ENCODE measurements at regions not wholly inside any gene's neighbourhood (a gene's known extent, or its start where the extent isn't known, plus 50 kb on each side); places are given as distances from the start of the nearest gene placed in this dataset.
"Not testable (repeated sequence)": the region's sequence is repeated elsewhere in the genome, so short reads cannot be mapped to it uniquely, and the experiment has no call there.

GRCh38 chr7:115289971-115290370 lies 368.1 kb downstream of the MDFIC start:
- DNase-seq (ENCODE audit: low spot score, unreplicated experiment), result no peak
- Mint-ChIP-seq H3K27me3 (no peaks in the 10 kb centered on the region), H3K9me3 (ENCODE audit: low read depth) (no peaks in the 10 kb centered on the region), H3K27ac (no peak overlapping the region), H3K4me1 (ENCODE audit: low read depth) (no peaks in the 10 kb centered on the region), H3K36me3 (ENCODE audit: insufficient read depth) (no peaks in the 10 kb centered on the region), H3K4me3 (ENCODE audit: low read depth) (no peak overlapping the region)
- TF ChIP-seq, protein P1, sequence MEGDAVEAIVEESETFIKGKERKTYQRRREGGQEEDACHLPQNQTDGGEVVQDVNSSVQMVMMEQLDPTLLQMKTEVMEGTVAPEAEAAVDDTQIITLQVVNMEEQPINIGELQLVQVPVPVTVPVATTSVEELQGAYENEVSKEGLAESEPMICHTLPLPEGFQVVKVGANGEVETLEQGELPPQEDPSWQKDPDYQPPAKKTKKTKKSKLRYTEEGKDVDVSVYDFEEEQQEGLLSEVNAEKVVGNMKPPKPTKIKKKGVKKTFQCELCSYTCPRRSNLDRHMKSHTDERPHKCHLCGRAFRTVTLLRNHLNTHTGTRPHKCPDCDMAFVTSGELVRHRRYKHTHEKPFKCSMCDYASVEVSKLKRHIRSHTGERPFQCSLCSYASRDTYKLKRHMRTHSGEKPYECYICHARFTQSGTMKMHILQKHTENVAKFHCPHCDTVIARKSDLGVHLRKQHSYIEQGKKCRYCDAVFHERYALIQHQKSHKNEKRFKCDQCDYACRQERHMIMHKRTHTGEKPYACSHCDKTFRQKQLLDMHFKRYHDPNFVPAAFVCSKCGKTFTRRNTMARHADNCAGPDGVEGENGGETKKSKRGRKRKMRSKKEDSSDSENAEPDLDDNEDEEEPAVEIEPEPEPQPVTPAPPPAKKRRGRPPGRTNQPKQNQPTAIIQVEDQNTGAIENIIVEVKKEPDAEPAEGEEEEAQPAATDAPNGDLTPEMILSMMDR (IDR thresholded peaks at IDR 0.05; ENCODE audit: unreplicated experiment), result no peak

DNA sequence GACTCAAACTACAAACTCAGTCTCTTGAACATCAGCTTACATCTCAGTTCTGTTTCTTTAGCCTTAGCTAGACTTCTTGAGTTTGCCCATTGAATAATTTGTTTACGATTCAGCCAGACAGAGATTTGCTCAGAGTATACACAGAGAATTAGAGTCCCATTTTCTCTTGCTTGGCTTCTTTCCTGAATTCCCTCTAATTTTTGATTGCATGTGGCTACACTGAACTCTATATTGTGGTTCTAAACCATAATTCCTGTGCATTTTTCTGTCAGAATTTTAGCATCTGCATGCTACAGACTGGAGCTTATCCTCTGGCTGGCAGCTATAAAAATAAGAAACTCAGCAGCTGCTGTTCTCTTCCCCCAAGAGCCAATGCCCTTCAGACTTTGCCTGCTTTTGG lies 354.9 kb downstream of the MDFIC start:
- Mint-ChIP-seq H3K27ac (no peak overlapping the region), H3K27me3 (no peaks in the 10 kb centered on the region), H3K4me3 (ENCODE audit: low read depth) (no peak overlapping the region), H3K4me1 (ENCODE audit: low read depth) (no peaks in the 10 kb centered on the region), H3K9me3 (ENCODE audit: low read depth) (peaks cover 4% of the 10 kb centered on the region), H3K36me3 (ENCODE audit: insufficient read depth) (no peaks in the 10 kb centered on the region)
- no peak for DNase-seq (ENCODE audit: low spot score, unreplicated experiment)
- TF ChIP-seq, protein P1 (IDR thresholded peaks at IDR 0.05; ENCODE audit: unreplicated experiment), result no peak

- H3K27me3 Mint-ChIP-seq; H3K27ac Mint-ChIP-seq; H3K4me1 Mint-ChIP-seq (ENCODE audit: low read depth); H3K4me3 Mint-ChIP-seq (ENCODE audit: low read depth); H3K9me3 Mint-ChIP-seq (ENCODE audit: low read depth); DNase-seq (ENCODE audit: low spot score, unreplicated experiment); H3K36me3 Mint-ChIP-seq (ENCODE audit: insufficient read depth): not testable (repeated sequence)
These were observed 352.0 kb downstream of the MDFIC start for GRCh38 chr7:115273855-115274254.

DNA sequence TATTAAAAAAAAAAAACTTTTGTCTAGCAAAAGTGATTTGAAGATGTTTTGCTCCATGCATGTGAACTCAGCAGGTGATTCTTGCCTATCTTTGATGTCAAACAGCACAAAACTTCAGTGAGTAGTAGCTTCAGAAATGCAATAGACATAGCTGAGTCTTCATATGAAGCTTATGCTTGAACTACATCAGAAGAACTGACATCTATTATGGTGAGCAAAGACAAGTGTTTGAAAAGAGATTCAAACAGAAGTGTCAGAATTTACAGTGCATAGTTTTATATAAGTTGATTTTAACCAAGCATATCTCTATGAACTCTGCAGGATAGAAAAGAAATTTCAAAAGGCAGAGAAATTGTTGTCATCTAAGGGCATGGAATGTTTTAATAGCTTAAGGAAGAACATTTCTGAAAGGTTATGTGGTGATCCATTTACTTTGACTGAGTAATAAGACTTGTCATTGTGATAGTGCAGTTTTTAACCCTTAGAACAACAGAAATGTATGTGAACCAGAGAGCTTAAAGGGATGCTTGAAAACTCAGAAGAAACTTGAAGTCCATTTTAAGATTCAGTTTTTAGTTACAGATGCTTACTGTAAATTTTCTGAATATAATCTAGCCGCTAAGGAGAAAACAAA lies 351.4 kb downstream of the MDFIC start:
- TF ChIP-seq, protein P1 (IDR thresholded peaks at IDR 0.05; ENCODE audit: unreplicated experiment), result no peak
- no peaks in the 10 kb centered on the region for H3K4me1 Mint-ChIP-seq (ENCODE audit: low read depth)
- no peak overlapping the region for H3K4me3 Mint-ChIP-seq (ENCODE audit: low read depth)
- no peaks in the 10 kb centered on the region for H3K36me3 Mint-ChIP-seq (ENCODE audit: insufficient read depth)
- DNase-seq (ENCODE audit: low spot score, unreplicated experiment), result no peak
- H3K27me3 Mint-ChIP-seq, result no peaks in the 10 kb centered on the region
- no peaks in the 10 kb centered on the region for H3K9me3 Mint-ChIP-seq (ENCODE audit: low read depth)
- no peak overlapping the region for H3K27ac Mint-ChIP-seq

GRCh38 chr7:115271332-115272235 lies 349.7 kb downstream of the MDFIC start:
- Mint-ChIP-seq H3K4me3 (ENCODE audit: low read depth) (no peak overlapping the region), H3K36me3 (ENCODE audit: insufficient read depth) (no peaks in the 10 kb centered on the region), H3K27ac (no peak overlapping the region), H3K9me3 (ENCODE audit: low read depth) (no peaks in the 10 kb centered on the region), H3K4me1 (ENCODE audit: low read depth) (no peaks in the 10 kb centered on the region), H3K27me3 (no peaks in the 10 kb centered on the region)
- DNase-seq (ENCODE audit: low spot score, unreplicated experiment), result no peak
- TF ChIP-seq, protein P1 (IDR thresholded peaks at IDR 0.05; ENCODE audit: unreplicated experiment), result no peak
